ENCODE measurements at regions not wholly inside any gene's neighbourhood (a gene's known extent, or its start where the extent isn't known, plus 50 kb on each side); places are given as distances from the start of the nearest gene placed in this dataset.

GRCh38 chr1:230003409-230003808, 63.6 kb upstream of the GALNT2 start:
- TF ChIP-seq CTCF (IDR thresholded peaks at IDR 0.05) (no peak), POLR2A (IDR thresholded peaks at IDR 0.05) (no peak)

Measured in uterus (tissue), 2 donors.